HG03064 (cell line): ENCODE measurements at regions not wholly inside any gene's neighbourhood (a gene's known extent, or its start where the extent isn't known, plus 50 kb on each side); places are given as distances from the start of the nearest gene placed in this dataset.

ENCODE experiments used
- ATAC-seq: cut with Tn5 transposase; IDR thresholded peaks from one replicate; pipeline ENCODE4 v1.9.1; 2021; ENCODE audit warnings: low read depth; ENCODE audit not compliant: unreplicated experiment

DNA sequence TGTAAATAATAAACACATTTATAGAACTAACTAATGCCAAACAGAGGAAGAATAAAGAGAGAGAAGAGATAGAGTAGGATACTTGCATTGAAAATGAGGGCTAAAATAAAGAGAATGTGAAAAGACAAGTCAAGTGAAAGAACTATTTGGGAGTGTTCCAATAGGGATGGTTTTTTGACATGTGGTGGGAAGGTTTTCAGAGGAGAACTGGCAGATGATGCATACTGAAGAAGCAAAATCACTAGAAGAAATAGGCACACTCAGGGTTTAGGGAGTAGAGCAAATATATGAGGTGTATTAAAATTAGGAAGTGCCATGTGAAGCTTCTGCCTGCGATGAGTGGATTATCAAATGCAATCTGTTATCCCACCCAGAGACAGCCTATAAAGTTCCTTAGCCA is 744.8 kb downstream of the REEP3 start:
- no peak for ATAC-seq

DNA sequence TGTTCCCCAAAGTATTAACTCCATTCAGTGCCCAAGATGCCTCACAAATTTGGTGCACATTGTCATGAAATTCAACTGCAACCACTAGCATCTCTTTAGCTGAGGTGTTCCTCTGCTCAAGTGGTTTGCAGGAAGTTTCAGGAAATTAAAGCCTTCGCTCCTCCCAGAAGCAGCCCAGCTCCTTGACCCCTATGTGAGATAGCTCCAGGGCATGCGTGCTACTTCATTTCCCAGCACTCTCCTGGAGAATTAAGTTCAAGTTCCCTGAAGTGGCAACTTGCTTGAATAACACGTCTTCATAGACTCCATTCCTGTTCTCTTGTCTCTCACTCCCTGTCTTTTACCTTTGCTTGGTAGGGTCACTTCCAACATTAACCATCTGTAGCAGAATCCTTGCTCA is 750.3 kb downstream of the REEP3 start:
- no peak for ATAC-seq

DNA sequence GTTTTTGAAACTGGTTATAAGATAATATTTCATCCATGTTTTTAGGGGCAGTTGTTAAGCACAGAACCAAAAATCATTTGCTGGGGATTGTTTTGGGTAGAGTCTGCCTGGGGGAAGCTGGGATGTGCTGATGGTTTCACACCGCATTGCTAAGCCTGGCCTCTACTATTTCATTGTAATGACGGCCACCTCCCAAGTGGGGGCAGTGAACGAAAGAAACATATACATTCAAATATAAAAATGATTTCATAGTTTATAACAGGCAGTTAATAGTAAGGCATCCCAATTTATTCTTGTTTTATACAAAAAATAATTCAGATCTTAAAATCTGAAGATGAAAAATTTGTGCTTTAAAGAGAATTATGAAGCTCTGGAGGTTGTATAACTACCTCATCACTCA is 750.8 kb downstream of the REEP3 start:
- ATAC-seq: no peak

DNA sequence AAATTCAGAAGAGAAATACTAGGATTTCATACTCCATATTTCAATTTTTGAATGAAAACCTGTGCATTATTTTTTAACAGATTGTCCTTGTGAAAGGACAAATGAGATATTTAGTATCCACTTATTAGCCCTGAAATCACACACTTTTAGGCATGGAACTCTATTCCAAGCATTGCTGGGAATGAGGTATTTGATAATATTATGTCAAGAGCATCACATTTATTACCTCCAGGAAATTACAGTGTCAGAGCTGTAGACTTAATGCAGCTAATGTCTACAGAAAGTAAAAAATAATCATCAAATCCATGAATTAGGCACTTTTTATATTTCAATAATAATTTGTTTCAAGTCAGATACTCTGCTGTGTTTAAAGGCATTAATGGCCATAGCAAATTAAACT is 753.8 kb downstream of the REEP3 start:
- no peak for ATAC-seq

DNA sequence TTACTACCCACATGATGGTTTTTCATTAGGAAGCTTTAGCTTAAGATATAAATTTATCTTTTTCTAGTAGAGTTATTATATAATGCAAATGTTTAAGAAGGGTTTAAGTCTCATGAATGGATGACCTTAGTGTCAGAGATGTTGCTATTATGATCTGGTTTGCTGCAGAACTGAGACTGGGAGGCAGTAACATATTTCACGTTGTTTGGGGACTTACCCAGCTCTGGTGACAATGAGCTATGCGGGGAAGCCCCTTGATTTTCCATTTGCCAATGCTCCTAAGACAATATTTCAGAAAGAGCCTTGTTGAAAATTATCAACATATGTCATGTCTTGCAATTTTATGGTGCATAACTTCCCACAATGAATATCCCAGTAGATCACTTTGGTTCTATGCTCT is 754.6 kb downstream of the REEP3 start:
- ATAC-seq: no peak

DNA sequence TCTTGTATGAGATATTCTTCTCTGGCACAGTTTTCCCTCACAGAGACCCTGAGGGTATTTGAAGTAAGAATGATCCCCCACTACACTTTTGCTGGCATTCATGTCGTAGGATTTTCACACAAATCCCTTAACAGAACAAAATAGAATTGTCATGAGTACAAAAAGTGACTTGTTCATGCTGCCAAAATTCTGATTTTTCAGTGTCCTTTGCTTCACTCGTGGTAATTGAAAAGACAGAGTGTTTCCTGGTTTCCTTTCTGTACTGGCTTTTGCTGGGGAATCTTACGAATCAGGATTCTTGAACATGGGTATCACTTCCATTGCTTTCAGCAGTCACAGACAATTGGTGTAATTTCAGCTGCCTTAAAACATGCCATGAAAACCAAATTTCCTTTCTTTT is 756.3 kb downstream of the REEP3 start:
- no peak for ATAC-seq

DNA sequence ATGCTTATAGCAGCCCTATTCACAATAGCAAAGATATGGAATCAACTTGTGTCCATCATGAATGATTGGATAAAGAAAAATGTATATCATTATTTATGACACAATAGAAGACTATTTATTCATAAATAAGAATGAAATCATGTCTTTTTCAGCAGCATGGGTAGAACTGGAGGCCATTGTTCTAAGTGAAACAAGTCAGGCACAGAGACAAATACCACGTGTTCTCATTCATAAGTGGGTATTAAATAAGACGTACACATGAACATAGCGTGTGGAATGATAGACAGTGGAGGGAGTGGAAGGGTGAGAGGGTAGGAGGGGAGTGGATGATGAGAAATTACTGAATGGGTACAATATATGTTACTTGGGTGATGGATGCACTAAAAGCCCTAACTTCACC is 762.4 kb downstream of the REEP3 start:
- ATAC-seq: no peak

DNA sequence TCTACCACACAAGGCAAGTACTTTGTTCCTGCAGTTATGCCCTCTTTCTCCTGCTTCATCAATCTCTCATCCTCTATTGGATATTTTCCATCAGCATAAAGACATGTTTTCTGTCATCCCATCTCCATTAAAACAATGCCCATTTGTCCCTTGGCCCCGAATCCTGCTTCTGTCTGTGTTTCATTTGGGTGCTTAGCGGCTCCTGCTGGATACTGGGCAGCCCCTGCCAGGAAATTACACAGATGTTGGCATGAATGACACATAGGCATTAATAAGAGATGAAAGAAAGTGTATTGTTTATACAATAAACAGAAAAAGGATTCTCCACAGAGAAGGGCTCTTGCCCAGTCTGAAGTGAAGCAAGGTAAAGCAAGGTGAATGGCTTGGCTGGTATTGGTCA is 765.3 kb downstream of the REEP3 start:
- ATAC-seq: no peak

DNA sequence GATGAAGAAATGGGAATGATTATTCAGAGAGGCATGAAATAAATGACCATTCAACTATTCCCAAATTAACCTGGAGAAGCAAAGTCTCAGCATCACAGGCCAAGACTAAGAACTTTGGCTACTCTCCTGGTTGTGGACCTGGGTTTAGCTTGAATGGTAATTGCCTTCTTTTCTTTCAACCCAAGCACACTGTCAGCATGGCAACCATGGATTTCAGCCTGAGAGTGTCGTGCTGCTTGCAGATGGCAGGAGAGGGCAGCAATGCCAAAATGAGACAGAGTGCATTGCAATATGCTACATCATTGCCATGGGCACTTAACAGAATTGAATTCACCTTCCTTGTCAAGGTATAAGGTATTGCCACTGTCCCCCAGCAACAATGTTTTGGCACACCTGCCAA is 767.2 kb downstream of the REEP3 start:
- ATAC-seq: no peak

DNA sequence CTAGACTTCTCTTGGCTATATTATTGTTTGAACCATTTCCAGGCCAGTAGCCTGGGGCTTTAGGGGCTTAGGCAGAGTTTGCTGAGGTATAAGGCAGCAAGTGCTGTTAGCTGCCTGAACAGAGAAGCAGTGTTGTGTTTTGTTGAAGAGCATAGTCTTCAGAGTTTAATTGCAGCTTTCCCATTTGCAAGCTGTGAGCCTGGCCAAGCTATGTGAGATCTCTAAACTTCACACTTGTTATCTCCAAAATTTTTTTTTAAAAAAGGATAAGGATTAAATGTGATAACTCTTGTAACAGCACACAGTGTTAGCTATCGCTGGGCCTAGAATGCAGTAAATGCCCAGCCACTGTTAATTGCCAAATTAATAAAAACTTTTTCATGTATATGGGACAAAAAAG is 782.4 kb downstream of the REEP3 start:
- no peak for ATAC-seq

DNA sequence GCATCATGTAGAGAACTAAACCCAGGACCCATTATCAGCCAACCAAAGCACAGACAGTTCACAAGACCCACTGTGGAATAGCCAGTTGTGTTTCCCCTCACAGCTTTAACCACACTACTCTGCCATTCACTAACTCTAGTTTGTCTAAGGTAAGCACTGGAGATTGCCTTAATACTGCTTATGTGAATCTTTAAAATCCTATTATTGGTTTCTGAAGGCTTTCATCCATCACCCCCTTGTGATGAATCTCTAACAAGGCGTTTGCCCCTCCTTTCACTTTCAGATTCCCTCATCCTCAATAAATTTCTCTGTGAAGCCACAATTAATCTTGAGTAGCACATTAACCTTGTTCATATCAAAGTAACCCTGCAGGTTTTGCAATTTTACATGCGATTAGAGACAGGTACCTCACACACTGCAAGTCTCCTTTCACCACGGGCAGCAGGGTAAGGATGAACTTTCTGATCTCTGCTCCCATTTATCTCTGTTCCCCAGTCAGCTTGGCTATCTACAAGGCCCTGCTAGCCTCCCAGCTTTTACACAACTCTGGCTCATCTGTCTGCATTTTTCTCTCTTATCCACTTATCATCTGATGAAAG is 785.6 kb downstream of the REEP3 start:
- ATAC-seq: no peak

DNA sequence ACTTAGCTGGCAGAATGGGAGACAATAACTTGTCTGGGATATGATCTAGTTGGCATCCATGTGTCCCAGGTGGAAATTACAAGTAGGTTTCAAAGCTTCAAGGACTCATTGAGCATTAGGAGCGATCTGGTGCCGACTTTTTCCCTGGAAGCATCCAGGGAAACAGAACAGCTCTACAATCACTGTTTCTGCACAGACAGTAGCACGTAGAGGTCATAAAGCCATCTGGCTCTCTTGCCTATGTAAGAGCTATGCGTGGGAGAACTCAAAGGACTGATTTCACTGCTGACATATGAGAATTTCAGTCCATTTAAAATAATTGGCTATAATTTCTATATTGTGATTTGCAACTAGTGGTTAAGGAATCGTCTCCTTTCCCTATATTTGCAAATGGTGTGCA is 791.7 kb downstream of the REEP3 start:
- no peak for ATAC-seq

DNA sequence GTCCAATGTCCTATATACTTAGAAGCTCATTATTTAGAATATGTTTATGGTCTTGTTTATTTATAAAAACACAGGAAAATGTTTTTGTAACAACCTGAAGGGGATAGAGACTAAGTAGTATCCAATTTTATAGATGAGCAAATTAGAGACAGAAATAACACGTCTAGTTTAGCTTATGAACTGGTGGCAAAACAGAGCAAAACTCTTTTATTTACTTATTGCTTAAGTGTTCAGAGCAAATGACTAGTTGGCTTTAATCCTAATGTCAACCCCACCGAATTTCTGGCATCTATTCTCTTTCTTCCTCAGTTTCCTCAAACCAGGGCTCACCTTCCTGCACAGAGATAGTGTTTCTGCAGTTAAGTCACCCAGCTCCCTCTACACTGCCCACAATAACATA is 792.8 kb downstream of the REEP3 start:
- ATAC-seq: no peak

DNA sequence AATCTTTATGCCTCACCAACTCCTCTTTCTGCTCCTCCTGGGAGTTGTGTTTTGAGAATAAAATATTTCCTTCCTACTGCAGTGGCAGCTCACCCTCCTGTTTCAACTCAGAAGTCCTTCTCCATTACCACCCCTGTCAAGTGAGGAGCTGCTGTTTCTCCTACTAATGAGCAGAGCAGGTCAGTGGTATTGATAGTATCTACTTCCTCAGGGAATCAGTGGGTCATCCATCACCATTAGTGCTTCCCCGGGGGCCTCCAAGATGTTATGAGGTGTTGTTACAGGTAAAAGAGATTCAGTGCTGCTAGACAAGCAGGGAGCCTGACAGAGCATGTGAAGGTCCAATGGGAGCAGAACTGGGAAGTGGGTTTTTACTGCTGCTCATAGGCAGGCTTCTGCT is 795.2 kb downstream of the REEP3 start:
- ATAC-seq: no peak

DNA sequence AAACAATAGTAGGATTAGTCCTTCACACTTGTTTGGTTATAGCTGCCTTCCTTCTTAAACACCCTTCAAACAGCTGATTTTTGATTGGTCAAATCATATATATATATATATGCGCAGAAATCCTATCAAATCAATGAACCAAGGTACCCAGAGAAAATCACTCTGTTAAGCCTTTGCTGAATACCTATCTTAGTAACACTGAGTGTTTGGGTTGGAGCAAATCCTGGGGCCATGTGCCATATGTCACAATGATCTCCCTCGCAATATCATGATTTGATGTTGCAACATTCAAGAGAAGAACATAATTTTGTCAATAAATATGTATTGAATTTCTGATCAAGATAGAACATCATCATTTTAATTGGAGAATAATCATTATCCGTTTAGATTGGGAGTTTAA is 795.6 kb downstream of the REEP3 start:
- ATAC-seq: no peak

DNA sequence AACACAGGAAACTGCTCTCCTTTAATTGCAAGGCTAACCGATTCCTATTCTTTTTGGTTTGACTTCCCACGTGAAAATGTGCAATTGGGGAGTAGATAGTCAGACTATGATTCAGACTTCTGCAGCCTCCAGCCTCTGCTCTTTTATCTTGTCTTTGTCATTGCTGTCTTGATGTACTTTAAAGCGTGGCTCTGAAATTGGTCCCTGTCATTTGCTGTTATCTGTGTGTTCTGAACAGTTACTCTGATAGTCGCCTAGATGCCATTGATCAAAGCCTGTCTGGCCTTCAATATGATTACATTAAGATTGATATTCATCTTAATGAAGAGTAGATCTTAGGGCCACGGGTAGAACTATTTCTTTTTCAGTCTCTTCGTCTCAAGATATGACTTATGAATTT is 799.2 kb downstream of the REEP3 start:
- no peak for ATAC-seq

DNA sequence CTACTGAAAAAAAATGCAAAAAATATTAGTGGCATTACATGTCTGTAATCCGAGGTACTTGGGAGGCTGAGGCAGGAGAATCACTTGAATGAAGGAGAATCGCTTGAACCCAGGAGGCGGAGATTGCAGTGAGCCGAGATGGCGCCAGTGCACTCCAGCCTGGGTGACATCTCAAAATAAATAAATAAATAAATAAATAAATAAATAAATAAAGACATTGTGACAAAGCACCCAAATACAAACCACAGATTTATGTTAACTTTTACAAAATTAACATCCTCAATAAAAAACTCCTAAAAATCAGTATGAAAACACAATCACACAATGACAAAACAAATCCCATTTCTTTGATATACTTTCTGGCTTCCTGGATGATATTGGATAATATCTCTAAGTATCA is 808.3 kb downstream of the REEP3 start:
- ATAC-seq: no peak

DNA sequence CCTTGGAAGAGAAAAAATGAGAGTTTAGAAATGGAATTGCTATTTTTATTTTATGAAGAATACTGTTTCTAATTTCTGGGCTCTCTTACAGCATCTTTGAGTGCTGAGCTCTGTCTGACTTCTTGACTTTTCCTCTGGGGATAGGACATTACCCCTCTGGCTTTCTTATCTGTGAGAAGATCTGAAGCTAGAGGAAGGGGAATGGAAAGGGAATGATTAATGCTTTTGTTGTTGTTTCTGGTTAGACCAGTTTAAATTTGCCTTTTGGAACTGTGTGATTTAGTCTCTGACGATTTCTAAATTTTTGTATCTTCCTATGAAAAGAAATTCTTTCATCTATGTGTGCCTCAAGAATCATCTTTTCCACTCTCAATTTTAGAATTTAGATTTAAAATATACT is 811.4 kb downstream of the REEP3 start:
- ATAC-seq: no peak

DNA sequence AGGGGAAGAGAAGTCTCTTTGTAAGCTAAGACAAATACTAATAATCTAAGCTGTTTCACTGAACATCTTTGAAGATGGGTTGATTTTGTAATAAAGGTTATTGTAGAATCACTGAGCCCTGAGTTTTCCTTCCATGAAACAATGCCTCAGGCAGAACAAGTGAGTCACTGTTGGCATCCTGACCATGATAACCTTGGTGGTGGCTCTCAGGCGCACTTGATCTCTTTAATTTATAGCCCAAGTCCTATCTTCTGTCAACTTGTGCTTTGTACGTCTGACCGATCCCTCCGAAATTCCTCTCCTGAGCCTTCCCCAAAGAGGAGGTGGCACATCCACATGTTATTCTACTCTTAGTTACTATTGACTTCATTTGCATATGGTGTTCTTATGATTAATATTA is 812.9 kb downstream of the REEP3 start:
- ATAC-seq: no peak

DNA sequence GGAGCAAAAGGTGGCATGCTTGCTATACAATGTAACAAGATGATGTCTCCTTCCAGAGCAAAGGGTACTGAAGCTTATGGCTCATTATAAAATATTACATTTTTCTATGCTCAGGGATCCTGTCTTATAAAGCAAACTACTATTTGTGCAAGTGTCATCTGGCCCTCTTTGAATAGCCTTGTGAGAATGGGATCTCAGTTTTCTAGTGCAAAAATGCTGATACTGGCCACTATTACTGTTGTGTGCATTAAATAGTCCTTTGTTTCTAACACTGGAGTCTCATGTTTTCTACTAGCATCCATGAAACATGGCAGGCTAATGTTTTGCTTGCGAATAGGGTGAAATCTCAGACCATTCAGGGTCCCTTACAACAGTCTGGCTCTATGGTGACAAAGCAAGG is 823.0 kb downstream of the REEP3 start:
- ATAC-seq: no peak

DNA sequence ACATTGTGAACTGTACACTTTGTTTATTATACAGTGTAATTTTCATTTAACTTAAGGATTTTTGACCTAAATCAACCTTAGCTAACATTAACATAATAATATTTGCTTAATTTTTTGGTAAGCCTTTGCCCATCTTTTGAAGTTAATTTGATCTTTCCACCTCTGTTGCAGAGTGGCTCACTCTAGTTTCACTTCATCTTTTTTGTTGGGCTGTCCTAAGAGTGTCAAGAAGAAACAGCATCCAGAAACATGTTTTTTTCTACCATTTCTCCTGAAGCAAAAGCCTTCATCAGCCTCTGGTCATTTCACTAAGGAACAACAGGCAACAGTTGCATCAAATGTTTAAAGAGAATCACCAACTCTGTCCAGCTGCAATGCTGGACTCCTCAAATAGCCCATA is 824.7 kb downstream of the REEP3 start:
- ATAC-seq: no peak

DNA sequence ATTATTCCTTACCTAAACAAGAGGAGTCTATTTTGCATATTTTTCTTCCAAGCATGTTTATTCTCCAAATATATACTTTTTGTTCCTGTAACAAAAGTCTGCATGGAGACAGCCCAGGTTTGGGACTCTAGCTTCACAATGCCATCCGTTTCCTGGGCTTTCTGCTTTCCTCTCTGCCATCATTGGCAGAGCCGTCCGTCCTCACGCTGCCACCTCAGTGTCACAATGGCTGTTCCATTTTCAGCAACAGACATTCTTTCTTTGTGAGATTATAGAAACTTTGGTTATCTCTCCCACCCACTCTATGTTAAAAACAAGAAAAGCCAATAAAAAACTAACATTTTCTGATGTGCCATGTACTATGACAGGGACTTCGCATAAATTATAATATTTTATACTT is 825.2 kb downstream of the REEP3 start:
- ATAC-seq: no peak

DNA sequence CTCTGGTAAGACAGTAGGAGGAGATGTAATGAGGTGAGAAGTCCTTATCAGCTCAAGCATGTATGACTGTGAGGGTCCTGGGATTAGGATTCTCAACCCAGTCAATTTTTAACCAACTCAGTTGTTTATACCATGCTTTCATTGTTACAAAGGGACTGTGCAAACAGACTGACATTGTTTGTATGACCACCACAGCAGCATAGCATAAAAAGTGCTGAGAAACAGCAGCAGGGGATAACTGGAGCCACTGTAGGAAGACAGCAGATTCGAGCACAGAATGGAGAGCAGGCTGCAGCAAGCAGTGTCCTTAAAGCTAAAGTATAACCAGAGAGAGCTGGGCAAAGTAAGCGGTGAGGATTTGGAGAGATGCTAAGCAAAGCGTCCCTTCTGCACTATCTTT is 829.5 kb downstream of the REEP3 start:
- no peak for ATAC-seq
